Neural cell (in vitro differentiated cells): ENCODE measurements at regions not wholly inside any gene's neighbourhood (a gene's known extent, or its start where the extent isn't known, plus 50 kb on each side); places are given as distances from the start of the nearest gene placed in this dataset.

Source experiments
- H2AFZ ChIP-seq: fragments of 200-600, 300-800 bp; sonication (generic), shearing (Covaris generic); 2 replicates; pipeline ENCODE4 v1.6.0; 2014; ENCODE audit warnings: low read depth, mild to moderate bottlenecking, antibody characterized with exemption, low read length, moderate library complexity
- H3F3A ChIP-seq: fragments of 200-600 bp; shearing (Covaris generic); 2 replicates; pipeline ENCODE4 v1.6.1; 2016; ENCODE audit warnings: mild to moderate bottlenecking, moderate library complexity, mixed read lengths, antibody characterized with exemption, low read length; ENCODE audit not compliant: insufficient read depth, poor library complexity, severe bottlenecking
- H3K27ac ChIP-seq: fragments of 200-600, 300-800 bp; sonication (generic), shearing (Covaris generic); 2 replicates; pipeline ENCODE4 v1.5.1; 2014; ENCODE audit warnings: mild to moderate bottlenecking, low read length, moderate library complexity
- H3K27me3 ChIP-seq: fragments of 300-800, 200-600 bp; sonication (generic), shearing (Covaris generic); 2 replicates; pipeline ENCODE4 v1.6.0; 2014; ENCODE audit warnings: mild to moderate bottlenecking, low read depth, low read length, moderate library complexity; ENCODE audit not compliant: insufficient read depth
- H3K36me3 ChIP-seq: fragments of 300-800, 200-600 bp; sonication (generic), shearing (Covaris generic); 2 replicates; pipeline ENCODE4 v1.5.1; 2014; ENCODE audit warnings: mild to moderate bottlenecking, antibody characterized with exemption, low read length, moderate library complexity; ENCODE audit not compliant: insufficient read depth
- H3K4me2 ChIP-seq: fragments of 300-800, 200-600 bp; sonication (generic), shearing (Covaris generic); 2 replicates; pipeline ENCODE4 v1.6.0; 2014; ENCODE audit warnings: mild to moderate bottlenecking, low read length
- H3K4me3 ChIP-seq: fragments of 300-800, 200-600 bp; sonication (generic), shearing (Covaris generic); 2 replicates; pipeline ENCODE4 v1.5.1; 2014; ENCODE audit warnings: mild to moderate bottlenecking, low read length, moderate library complexity
- H3K79me2 ChIP-seq: fragments of 200-600 bp; shearing (Covaris generic); replicated peaks from 2 replicates; pipeline ENCODE4 v1.6.0; 2014; ENCODE audit warnings: mild to moderate bottlenecking, low read length, moderate library complexity; ENCODE audit not compliant: insufficient read depth
- H3K9ac ChIP-seq: fragments of 300-800, 200-600 bp; sonication (generic), shearing (Covaris generic); 2 replicates; pipeline ENCODE4 v1.6.1; 2016; ENCODE audit warnings: mild to moderate bottlenecking, low read length, mixed read lengths
- H3K9me2 ChIP-seq: fragments of 200-600 bp; shearing (Covaris generic); 2 replicates; pipeline ENCODE4 v1.6.1; 2016; ENCODE audit warnings: mild to moderate bottlenecking, low read length, mixed read lengths; ENCODE audit not compliant: insufficient read depth
- H3K9me3 ChIP-seq: fragments of 200-600, 300-800 bp; sonication (generic), shearing (Covaris generic); 2 replicates; pipeline ENCODE4 v1.6.1; 2016; ENCODE audit warnings: mild to moderate bottlenecking, mixed run types, low read length, moderate library complexity, mixed read lengths
- H4K20me1 ChIP-seq: fragments of 200-600 bp; shearing (Covaris generic); 2 replicates; pipeline ENCODE4 v1.6.1; 2016; ENCODE audit warnings: mild to moderate bottlenecking, mixed run types; ENCODE audit not compliant: insufficient read depth
- CTCF ChIP-seq: fragments of 450-650 bp; IDR thresholded peaks from 2 replicates; pipeline ENCODE4 v1.5.1; 2014; ENCODE audit warnings: antibody characterized with exemption, mild to moderate bottlenecking, moderate library complexity; ENCODE audit not compliant: poor library complexity, severe bottlenecking
- EP300 ChIP-seq: fragments of 450-650 bp; conservative IDR thresholded peaks from 2 replicates; pipeline ENCODE4 v1.6.1; 2014; ENCODE audit warnings: antibody characterized with exemption, mild to moderate bottlenecking, moderate library complexity; ENCODE audit not compliant: poor library complexity, severe bottlenecking
- EZH2 ChIP-seq: fragments of 200-600, 300-800 bp; shearing (Covaris generic), sonication (generic); IDR thresholded peaks from 2 replicates; pipeline ENCODE4 v1.6.1; 2014; ENCODE audit warnings: antibody characterized with exemption, low read length, borderline replicate concordance, mild to moderate bottlenecking; ENCODE audit not compliant: insufficient read depth, poor library complexity, severe bottlenecking
- MXI1 ChIP-seq: fragments of 450-650 bp; conservative IDR thresholded peaks from 2 replicates; pipeline ENCODE4 v1.6.1; 2014; ENCODE audit warnings: antibody characterized with exemption, mild to moderate bottlenecking; ENCODE audit not compliant: poor library complexity, severe bottlenecking
- POLR2AphosphoS5 ChIP-seq: IDR thresholded peaks from 2 replicates; pipeline ENCODE4 v1.6.1; 2012
- RAD21 ChIP-seq: fragments of 450-650 bp; conservative IDR thresholded peaks from 2 replicates; pipeline ENCODE4 v1.6.1; 2014; ENCODE audit warnings: antibody characterized with exemption, mild to moderate bottlenecking, moderate library complexity
- REST ChIP-seq: IDR thresholded peaks from 2 replicates; pipeline ENCODE4 v1.6.1; 2012; ENCODE audit warnings: borderline replicate concordance
- SMC3 ChIP-seq: fragments of 450-650 bp; conservative IDR thresholded peaks from 2 replicates; pipeline ENCODE4 v1.6.1; 2014; ENCODE audit warnings: antibody characterized with exemption, mild to moderate bottlenecking, moderate library complexity; ENCODE audit not compliant: poor library complexity
- TAF1 ChIP-seq: IDR thresholded peaks from 2 replicates; pipeline ENCODE4 v1.6.1; 2012; ENCODE audit warnings: low read depth

- Histone ChIP-seq H3K4me2 (no peak overlapping the region), H3K9me2 (no peaks in the 10 kb centered on the region), H3K9me3 (no peaks in the 10 kb centered on the region), H3K27ac (no peak overlapping the region), H3K27me3 (no peaks in the 10 kb centered on the region), H3K4me3 (no peak overlapping the region), H4K20me1 (no peaks in the 10 kb centered on the region), H3K79me2 (no peaks in the 10 kb centered on the region), H3K36me3 (no peaks in the 10 kb centered on the region), H3F3A (no peaks in the 10 kb centered on the region), H2AFZ (no peak overlapping the region), H3K9ac (no peak overlapping the region)
- no peak for TF ChIP-seq CTCF
- TF ChIP-seq TAF1: no peak
- no peak for TF ChIP-seq MXI1
- TF ChIP-seq REST: no peak
- TF ChIP-seq RAD21: no peak
- no peak for TF ChIP-seq EP300
- no peak for TF ChIP-seq SMC3
- no peak for TF ChIP-seq EZH2
- TF ChIP-seq POLR2AphosphoS5: no peak
Observed at GRCh38 chrX:16528620-16529019, 121.3 kb upstream of the S100G start.
